ENCODE measurements at regions not wholly inside any gene's neighbourhood (a gene's known extent, or its start where the extent isn't known, plus 50 kb on each side); places are given as distances from the start of the nearest gene placed in this dataset.

- no peaks in the 10 kb centered on the region for H3K27me3 ChIP-seq
- no peak overlapping the region for H3K27ac ChIP-seq
- no peaks in the 10 kb centered on the region for H3K9me3 ChIP-seq
- no peaks in the 10 kb centered on the region for H3K36me3 ChIP-seq
- ATAC-seq = no peak
- peaks cover 0 to 7% (median 0%) of the 10 kb centered on the region in 3 donors for H3K4me1 ChIP-seq
- 16 to 37% methylated on average over 3 of the region's 3 CpGs for whole genome bisulfite sequencing, 2 donors (ENCODE audit: low coverage in 1 of 2)
- H3K4me3 ChIP-seq = no peak overlapping the region
- TF ChIP-seq POLR2A (IDR thresholded peaks at IDR 0.05) = no peak
- no peak for TF ChIP-seq POLR2AphosphoS5 (IDR thresholded peaks at IDR 0.05)
- TF ChIP-seq EP300 (IDR thresholded peaks at IDR 0.05) = no peak
- TF ChIP-seq, protein P1, sequence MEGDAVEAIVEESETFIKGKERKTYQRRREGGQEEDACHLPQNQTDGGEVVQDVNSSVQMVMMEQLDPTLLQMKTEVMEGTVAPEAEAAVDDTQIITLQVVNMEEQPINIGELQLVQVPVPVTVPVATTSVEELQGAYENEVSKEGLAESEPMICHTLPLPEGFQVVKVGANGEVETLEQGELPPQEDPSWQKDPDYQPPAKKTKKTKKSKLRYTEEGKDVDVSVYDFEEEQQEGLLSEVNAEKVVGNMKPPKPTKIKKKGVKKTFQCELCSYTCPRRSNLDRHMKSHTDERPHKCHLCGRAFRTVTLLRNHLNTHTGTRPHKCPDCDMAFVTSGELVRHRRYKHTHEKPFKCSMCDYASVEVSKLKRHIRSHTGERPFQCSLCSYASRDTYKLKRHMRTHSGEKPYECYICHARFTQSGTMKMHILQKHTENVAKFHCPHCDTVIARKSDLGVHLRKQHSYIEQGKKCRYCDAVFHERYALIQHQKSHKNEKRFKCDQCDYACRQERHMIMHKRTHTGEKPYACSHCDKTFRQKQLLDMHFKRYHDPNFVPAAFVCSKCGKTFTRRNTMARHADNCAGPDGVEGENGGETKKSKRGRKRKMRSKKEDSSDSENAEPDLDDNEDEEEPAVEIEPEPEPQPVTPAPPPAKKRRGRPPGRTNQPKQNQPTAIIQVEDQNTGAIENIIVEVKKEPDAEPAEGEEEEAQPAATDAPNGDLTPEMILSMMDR (IDR thresholded peaks at IDR 0.05) = no peak
Measured at GRCh38 chr4:52212702-52213101, 161.6 kb downstream of the SPATA18 start.

- H3K36me3 ChIP-seq = no peaks in the 10 kb centered on the region
- no peak for ATAC-seq
- H3K27ac ChIP-seq = no peak overlapping the region
- no peaks in the 10 kb centered on the region for H3K27me3 ChIP-seq
- no peaks in the 10 kb centered on the region for H3K4me1 ChIP-seq
- H3K9me3 ChIP-seq = no peaks in the 10 kb centered on the region
- TF ChIP-seq POLR2AphosphoS5 (IDR thresholded peaks at IDR 0.05) (no peak), POLR2A (IDR thresholded peaks at IDR 0.05) (no peak), EP300 (IDR thresholded peaks at IDR 0.05) (no peak)
- TF ChIP-seq, protein P1 (IDR thresholded peaks at IDR 0.05) = no peak
- no peak overlapping the region for H3K4me3 ChIP-seq
- 62 to 63% methylated on average over 3 of the region's 3 CpGs for WGBS, 2 donors (ENCODE audit: low coverage in 1 of 2)
Measured at GRCh38 chr4:52231526-52231925, 180.4 kb downstream of the SPATA18 start.

DNA sequence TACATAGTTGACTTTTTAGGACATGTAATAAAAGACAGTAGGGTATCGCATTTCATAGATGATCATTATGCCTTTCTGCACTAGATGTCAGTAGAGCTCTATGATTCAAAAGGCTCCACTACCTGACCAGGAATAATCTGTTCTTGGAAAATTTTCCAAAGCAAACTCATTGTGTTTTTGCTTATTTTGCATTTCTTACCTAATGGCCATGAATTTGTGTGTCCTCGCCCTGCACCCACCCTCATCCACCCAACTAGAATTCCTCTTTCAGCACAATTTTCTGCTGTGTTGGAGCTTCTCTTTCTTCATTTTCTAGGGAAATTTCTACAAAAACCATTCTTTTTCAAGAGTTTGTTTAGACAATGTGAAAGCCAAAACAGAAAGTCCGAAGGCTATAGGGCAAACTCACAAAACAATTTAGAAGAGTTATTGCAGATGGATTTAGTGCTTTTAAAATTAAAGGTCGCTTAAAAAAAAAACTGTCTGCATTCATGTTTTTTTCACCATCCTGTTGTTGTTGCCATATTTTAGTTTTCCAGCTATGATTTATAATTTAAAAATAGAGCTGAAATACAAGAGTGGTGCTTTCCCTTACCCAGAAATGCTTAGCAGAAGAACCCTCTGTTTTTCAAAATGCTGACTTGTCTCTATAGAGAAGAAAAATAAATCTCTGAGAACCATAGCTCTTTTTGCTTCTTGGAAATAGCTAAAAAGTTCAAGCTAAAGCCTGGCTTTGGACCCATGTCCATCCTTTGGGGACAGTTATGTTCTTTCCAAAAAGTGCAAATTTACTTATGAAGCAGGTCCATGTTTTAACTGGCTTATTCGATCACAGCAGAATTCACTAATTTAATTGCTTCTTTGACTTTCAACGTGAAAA is 183.7 kb downstream of the SPATA18 start:
- H3K4me1 ChIP-seq = no peaks in the 10 kb centered on the region
- TF ChIP-seq POLR2A (IDR thresholded peaks at IDR 0.05) = no peak
- no peak for TF ChIP-seq EP300 (IDR thresholded peaks at IDR 0.05)
- no peak for TF ChIP-seq POLR2AphosphoS5 (IDR thresholded peaks at IDR 0.05)
- TF ChIP-seq, protein P1 (IDR thresholded peaks at IDR 0.05) = peak; percentile 12 to 75 (median 62)
- peak; percentile 69 for ATAC-seq
- peak overlapping the region in 1 of 4 donors; percentile 25 for H3K27ac ChIP-seq
- H3K9me3 ChIP-seq = no peaks in the 10 kb centered on the region
- H3K36me3 ChIP-seq = no peaks in the 10 kb centered on the region
- no peak overlapping the region for H3K4me3 ChIP-seq
- 35 to 38% methylated on average over 6 of the region's 6 CpGs for WGBS, 2 donors (ENCODE audit: low coverage in 1 of 2)
- no peaks in the 10 kb centered on the region for H3K27me3 ChIP-seq

DNA sequence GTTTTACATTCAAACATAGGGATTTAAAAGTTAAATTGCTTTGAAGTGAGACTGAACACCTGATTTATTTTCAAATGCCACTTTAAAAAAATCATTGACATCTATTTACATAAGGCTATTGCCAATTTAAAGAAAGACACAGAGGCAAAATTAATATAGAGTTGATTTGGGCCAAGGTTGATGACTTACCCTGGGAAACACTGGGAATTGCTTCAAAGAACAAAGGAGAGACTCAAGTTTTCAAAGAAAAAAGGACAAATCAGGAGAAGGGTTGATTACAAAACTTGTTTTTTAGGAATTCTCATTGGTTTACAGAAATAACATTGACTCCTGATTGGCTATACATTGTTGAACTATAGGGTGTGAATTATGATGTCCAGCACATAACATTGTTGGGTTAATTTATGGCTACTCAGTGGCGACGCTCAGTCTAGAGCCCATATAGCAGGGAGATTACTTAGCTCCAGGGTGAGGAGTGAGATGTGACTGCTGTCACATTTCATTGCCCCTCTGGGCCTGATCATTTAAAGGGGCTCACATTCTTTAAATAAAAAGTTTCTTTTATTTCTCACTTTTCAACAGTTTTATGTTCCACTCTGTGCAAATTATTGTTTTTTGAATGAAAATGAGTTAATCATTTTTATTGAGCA is 184.6 kb downstream of the SPATA18 start:
- H3K36me3 ChIP-seq = no peaks in the 10 kb centered on the region
- ATAC-seq = no peak
- no peak overlapping the region for H3K27ac ChIP-seq
- no peaks in the 10 kb centered on the region for H3K9me3 ChIP-seq
- TF ChIP-seq, protein P1 (IDR thresholded peaks at IDR 0.05) = no peak
- H3K27me3 ChIP-seq = no peaks in the 10 kb centered on the region
- 87 to 94% methylated on average over 2 of the region's 2 CpGs for WGBS, 2 donors (ENCODE audit: low coverage in 1 of 2)
- no peaks in the 10 kb centered on the region for H3K4me1 ChIP-seq
- no peak overlapping the region for H3K4me3 ChIP-seq

DNA sequence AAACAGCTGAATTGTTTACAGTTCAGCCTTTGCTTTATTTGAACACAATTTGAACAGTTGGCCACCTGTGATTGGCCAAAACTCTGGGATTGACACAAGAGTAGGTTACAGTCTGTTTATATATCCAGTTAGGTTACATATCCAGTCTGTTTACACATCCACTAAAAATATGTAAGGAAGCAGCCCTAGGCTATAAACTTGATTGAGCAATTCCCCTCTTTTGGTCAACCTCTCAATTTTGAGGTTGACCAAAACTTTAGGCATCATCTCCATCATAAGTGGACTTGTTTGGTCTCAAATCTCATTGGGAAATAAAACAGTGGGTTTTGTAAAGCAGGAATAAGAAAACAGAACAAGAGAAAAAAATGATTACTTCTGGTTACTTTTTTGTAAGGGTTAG is 190.8 kb downstream of the SPATA18 start:
- Histone ChIP-seq H3K36me3 (no peaks in the 10 kb centered on the region), H3K27me3 (no peaks in the 10 kb centered on the region), H3K4me3 (no peak overlapping the region), H3K9me3 (no peaks in the 10 kb centered on the region), H3K27ac (no peak overlapping the region), H3K4me1 (peaks cover 4 to 18% (median 6%) of the 10 kb centered on the region in 3 donors)
- no peak for ATAC-seq
- no peak for TF ChIP-seq POLR2A (IDR thresholded peaks at IDR 0.05)
- TF ChIP-seq EP300 (IDR thresholded peaks at IDR 0.05) = no peak
- TF ChIP-seq POLR2AphosphoS5 (IDR thresholded peaks at IDR 0.05) = no peak
